Urothelium cell line (cell line): ENCODE measurements at regions not wholly inside any gene's neighbourhood (a gene's known extent, or its start where the extent isn't known, plus 50 kb on each side); places are given as distances from the start of the nearest gene placed in this dataset.
"Not testable (repeated sequence)": the region's sequence is repeated elsewhere in the genome, so short reads cannot be mapped to it uniquely, and the experiment has no call there.

Experiments
- DNase-seq: peaks from one replicate; pipeline ENCODE4 v3.0.0; 2011; ENCODE audit warnings: low spot score, mixed read lengths
- FAIRE-seq: peaks from 2 replicates; lab custom pipeline; 2011; peaks lifted over from hg19 to GRCh38; lab: Jason Lieb, UNC

DNA sequence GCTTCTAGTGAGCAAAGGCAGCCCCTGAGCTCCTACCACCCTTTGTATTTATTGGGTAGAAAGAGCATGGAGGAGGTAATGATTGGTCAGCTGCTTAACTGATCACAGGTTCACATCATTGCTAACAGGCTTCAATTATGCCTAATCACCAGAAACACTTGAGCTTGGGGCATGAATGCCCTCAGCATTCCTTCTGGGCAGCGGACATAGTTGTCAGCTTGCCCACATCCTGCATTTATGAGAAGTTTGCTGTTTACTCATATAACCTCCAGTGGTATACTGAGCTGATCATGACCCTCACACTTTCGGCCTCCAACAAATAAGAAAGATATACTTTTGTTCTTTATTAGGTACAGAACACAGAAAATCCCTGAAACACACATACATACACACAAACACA lies 140.3 kb upstream of the ODAD2 start:
- DNase-seq = peak; percentile 24
- peak; percentile 69 for FAIRE-seq

DNA sequence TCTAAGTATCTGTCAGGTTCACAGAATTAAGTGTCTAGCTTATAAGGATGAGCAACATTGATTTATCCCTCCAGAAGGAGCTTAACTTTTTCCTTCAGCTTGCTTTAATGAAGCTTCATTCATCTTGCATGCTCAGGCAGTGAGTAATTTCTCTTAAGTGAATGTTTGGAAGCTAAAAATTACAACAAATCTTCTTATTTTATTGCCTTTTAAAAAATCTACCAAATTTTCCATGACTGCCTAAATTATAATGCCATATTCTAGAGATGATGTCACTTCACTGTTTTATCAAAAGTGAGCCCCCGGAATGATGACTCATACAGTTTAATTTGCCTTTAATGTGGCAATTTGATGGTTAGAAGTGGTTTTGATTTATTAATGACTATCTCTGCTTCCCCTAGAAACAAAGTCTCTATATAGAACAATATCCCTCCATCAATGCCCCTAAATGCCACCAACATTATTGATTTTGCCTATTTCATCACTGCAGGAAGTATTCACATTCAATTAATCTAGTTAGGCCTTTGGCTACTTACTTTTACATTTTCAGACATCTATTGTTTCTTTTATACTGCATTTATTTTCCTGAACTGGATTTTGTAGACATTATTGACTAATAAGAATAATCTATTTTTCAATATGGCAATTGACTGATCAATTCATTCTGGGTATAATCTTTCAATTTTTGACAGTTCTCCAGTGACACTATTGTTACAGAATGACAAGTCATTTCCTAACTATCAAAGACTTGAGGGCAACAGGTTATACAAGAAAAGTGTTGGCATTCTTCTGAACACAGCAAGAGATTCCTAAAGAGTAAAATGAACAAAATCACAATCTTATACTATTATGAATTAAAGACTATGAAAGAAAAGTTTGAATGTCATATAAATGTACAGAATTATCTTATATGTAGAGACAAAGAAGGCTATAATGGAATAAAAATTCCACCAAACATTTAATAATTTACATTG lies 139.3 kb upstream of the ODAD2 start:
- peak; percentile 32 for DNase-seq
- no peak for FAIRE-seq

DNA sequence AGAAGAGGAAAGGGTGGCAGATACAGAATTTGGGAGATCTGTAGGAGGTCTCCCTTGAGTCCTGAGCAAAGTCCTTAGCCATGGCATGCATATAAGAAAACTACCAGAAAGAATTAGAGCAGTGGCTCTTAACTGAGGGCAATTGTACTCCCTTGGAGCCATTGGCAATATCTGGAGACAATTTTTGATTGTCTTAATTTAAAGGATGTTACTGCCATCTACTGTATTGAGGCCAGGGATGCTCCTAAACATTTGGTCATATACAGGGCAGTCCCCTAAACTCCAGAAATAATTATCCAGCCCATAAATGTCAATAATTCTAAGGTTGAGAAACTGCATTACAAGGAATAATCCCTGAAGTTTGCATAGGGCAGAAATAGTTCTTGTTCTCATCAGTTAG lies 136.4 kb upstream of the ODAD2 start:
- no peak for FAIRE-seq
- DNase-seq = no peak

DNA sequence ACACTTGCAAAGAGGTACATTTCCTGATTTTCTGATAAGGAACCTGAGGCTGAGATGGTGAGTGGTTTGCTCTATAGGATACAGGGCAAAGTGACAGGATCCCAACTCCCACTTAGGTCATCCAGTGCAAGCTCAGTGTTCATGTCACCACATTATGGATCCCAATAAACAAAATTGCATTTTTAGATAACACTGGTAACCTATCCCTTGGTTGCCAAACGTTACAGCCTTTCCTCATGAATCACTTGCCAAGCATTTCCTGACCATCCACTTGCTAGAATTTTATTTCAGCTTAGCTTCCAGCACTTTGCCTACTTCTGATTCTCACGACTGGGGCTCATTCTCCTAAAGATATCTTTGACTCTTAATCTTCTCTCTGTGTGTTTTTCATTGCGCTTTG lies 131.4 kb upstream of the ODAD2 start:
- DNase-seq (peak; percentile 39), FAIRE-seq (peak; percentile 62)

DNA sequence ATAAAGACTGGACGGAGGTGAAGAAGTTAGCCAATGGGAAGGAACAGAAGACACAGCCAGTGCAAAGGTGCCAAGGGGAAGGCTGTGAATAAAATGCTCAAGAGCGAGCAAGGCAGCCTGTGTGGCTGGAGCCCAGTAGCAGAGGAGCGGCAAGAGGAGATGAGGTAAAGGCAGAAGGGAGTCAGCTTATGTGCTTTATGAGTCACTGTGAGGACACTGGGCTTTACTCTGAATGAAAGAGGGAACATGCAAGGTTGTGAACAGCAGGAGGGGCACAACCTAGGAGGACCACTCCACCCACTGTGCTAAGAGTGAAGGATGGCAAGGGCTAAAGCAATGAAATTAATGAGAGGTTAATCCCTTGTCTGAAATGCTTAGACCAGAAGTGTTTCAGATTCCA lies 129.0 kb upstream of the ODAD2 start:
- DNase-seq (no peak), FAIRE-seq (no peak)

DNA sequence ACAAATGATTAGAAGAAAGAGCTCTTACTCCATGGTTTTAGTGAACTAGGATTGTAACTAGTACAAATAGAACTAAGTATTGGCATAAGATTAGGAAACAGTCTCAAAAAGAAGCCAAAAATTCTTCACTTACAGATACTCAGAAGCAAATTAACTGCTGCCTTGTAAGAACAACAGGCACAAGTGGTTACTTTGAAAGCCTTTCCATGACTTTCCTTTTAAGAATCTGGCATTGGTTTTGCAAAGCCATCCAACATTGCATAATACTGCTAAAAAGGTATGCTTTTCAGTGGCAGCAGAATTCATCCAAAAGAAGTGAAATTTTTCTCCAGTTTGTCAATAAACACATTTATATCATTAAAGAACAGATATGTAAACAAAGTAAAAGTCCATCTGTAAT lies 126.8 kb upstream of the ODAD2 start:
- DNase-seq (no peak), FAIRE-seq (no peak)

DNA sequence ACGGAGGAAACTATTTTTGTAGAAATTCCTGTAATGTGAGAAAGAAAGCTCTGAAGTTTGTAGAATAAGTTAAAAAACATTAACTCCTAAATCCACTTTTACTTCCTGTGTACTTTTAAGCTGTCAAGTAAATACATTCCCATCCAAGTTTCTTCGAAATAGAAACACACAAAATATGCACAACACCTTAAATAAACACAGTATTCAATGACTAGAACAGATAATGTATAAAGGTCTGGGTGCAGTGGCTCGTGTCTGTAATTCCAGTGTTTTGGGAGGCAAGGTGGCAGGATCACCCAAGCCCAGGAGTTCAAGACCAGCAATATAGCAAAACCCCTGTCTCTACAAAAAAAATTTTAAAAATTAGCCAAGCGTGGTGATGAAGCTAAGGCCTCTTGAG lies 121.9 kb upstream of the ODAD2 start:
- no peak for DNase-seq
- FAIRE-seq = no peak

DNA sequence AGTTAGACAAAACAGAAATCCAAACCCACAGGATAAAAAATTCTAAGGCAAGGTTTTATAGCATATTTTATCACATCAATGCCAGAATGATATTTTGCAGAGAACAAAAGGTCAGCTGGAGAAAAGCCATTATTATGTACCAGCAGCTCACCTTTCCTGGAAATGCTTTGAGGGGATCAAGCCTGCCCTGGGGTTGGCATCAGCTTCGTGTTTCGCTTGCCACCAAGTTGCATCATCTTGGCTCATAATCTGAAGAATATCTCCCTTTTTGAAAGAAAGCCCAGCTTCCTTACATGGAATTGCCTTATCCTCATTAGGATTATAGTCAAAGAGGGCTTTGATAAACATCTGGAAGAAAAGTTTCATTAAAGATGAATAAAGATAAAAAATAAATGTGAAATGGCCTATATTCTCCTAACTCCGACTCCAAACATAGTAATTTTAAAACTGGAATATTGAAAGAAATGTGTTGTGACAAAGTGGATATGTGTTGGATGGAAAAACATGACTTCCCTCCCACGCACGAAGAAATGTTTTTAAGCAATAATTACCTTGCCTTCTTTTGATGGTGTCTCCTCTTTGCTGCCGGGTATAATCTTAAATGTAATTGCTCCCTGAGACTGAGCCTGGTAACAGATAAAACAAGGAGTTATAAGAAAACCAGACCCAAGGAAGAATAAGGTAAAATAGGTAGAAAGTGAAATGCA lies 121.3 kb upstream of the ODAD2 start:
- no peak for FAIRE-seq

DNA sequence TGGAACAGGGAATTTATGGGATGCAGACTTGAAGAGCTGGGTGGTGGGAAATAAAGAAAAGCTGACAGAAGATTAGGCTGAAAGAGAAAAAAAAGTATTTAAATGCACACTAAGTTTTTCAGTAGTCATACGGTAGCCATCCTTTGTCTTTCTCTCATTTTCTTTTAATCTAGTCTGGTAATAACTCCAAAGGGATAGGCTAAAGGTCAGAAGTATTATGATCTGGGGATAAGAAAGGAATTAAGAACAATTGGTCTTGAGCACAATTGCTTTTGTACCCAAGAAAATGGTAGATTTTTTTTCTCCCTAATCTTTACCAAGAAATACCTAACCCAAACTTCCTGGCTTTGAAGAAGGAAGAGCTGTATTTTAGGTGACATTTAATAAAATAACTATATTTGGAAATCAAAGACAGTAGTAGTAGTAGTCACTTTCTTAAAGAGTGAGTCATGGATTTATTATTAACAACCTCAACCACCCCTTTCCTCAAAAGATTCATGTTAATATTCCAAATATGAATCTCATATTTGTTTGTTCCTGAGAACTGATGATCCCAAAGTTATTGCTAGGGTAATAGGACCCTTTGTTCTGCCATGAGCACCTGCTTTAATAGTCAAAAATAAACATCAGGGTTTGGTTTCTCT lies 120.2 kb upstream of the ODAD2 start:
- DNase-seq = no peak
- FAIRE-seq = no peak

More for the DNA sequence above, 121.3 kb upstream of the ODAD2 start:
- DNase-seq = no peak

DNA sequence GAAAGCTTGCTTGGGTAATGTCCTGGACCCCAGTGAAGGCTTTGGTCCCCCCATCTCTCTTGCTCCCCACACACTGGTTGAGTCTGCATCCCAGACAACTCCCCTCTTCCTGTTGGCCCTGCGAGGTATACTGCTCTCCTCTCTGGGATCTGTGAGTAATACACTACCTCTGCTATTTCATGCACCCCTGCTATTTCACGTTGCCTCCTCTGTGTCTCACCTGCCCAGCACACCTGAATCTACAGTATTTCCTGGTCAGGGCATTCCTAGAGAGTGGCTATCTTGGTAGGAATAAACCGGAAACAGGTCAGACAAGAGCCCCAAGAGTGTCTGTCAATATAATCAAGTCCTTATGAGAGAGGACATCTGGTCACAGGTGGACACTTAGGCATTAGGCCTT lies 114.3 kb upstream of the ODAD2 start:
- FAIRE-seq (no peak), DNase-seq (no peak)

DNA sequence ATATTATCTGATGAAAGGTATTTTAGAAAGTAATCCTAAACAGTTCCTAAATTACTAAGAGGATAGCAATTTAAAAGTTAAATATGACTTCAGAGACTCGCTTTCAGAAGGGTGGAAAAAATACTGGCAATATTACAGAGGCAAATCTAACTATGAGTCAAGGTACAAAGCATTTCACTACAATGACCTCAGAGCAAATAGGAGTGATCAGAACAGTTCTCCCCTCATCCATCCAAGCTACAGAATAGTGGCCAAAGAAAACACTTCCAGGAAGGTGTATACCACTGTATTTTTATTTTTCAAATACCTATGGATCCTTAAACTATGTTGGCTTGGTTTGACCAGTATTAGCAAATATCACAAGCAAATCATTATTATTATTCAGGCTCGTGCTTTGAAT lies 112.8 kb upstream of the ODAD2 start:
- DNase-seq (no peak), FAIRE-seq (no peak)

DNA sequence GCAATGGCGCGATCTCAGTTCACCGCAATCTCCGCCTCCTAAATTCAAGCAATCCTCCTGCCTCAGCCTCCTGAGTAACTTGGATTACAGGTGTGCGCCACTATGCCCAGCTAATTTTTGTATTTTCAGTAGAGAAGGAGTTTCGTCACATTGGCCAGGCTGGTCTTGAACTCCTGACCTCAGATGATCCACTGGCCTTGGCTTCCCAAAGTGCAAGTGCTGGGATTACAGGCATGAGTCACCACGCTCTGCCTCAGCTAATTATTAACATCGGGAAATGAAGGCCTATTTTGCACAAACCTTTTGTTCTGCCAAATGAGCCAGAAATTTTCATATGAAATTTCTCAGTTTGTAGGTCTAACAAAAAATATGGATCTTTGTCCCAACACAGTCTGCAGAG lies 106.7 kb upstream of the ODAD2 start:
- DNase-seq (no peak), FAIRE-seq (no peak)

DNA sequence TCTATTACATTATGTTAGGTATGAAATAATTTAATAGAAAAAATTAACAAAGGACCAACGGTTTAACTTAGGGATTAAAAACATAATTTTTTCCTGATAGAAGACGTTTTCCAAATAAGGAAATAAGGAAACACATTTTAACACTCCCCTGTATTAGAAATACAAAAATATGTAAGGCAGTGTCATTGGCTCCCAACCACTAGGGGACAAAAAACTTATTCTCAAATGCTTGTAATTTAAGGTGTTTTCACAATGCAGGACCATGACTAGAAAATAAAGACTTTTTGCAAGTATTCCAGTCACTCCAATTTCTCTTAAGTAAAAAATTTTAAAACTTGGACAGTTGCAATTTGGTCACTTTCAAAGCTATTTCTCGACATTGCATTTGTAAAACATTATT lies 98.8 kb upstream of the ODAD2 start:
- FAIRE-seq (no peak), DNase-seq (no peak)

DNA sequence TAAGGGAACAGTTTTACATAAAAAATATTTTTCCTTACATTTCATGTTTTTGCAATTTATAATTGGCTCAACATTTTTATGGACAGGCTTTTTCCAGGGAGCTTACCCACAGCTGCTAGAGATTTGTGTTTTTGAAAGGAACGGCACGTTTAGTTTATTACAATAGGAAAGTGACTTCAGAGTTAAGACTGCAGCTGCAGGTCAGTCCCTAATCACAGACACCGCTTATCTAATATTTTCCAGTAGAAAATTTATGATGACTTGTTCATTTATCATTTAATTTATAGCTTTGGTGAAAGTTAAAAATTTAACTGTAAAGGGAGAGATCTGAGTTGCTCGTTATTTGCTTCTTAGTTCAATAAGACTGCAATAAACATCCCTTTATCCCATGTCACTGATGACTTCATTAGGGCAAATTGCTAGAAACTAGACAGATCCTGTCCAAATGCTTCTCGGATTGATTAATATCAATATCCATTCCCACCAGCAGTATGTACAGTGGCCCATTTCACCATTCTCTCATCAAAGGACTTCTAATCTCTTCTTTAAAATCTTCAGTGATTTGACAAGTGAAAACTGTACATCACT lies 97.0 kb upstream of the ODAD2 start:
- no peak for FAIRE-seq
- DNase-seq = no peak

DNA sequence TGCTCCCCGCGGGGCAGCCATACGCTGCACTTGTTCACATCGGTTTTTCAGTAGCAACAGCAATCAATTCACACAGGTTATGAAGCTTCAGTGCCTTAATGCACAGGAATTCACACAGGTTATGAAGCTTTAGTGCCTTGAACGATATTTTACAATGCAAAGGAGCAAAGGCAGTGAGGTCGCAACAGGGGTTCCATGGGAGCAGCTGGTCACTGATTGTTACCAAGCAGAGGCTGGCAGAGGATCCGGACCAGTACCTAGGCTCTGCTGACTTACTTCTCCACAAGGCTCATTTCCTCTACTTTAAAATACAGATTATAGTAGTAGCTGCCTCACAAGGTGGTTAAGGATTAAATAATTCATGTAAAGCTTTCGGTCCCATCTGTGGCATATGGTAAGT lies 95.2 kb upstream of the ODAD2 start:
- DNase-seq (no peak), FAIRE-seq (peak; percentile 32)

DNA sequence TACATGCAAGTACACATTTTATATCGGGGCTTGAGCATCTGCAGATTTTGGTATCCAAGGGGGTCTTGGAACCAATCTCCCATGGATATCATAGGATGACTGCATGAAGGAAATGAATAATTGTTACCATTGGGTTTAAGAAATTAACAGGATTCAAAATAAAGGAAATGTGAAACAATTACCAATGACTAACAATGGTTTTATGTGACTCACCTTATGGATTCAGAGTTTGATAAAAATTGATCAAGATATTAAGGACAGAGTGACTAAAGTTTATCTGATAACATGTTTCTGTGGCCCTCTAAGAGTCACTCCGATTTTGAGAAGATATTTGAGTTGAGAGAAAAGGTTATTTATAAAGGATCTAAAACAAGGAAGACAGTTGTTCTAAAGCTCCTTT lies 93.0 kb upstream of the ODAD2 start:
- no peak for FAIRE-seq
- DNase-seq = no peak

DNA sequence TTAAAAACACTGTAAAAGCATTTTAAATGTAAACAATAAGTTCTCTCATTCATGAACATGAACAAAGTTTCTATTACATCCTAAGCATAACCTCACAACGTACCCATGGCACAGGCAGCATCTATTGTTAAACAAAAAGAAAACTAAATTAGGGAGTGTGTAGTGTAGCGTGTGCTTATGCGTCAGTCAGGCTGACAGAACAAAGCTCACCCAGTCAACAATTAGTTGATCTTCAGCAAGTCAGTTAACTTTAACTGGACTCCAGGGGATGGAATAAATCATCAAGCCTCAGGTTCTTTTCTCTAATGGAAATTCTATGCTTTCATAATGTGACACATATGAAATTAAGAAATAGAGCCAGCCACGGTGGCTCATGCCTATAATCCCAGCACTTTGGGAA lies 91.6 kb upstream of the ODAD2 start:
- no peak for FAIRE-seq
- no peak for DNase-seq

DNA sequence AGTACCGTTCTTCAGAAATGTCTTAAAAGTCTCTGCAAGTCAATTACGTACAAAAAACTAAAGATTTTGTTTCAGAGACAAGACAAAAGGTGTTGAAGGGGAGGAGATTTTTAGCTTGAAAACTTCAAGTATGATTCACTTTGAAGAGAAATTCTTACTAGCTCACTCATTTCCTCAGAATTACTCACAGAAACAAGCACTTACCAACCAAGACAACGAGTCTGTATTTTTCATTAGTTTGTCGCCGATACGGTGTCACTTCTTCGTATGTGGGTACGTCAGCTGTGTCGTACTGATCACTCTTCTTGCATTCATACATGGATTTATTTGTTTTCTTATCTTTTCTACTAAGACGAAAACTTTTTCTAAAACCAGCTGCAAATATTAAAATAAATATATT lies 90.6 kb upstream of the ODAD2 start:
- FAIRE-seq = peak; percentile 58
- peak; percentile 46 for DNase-seq

DNA sequence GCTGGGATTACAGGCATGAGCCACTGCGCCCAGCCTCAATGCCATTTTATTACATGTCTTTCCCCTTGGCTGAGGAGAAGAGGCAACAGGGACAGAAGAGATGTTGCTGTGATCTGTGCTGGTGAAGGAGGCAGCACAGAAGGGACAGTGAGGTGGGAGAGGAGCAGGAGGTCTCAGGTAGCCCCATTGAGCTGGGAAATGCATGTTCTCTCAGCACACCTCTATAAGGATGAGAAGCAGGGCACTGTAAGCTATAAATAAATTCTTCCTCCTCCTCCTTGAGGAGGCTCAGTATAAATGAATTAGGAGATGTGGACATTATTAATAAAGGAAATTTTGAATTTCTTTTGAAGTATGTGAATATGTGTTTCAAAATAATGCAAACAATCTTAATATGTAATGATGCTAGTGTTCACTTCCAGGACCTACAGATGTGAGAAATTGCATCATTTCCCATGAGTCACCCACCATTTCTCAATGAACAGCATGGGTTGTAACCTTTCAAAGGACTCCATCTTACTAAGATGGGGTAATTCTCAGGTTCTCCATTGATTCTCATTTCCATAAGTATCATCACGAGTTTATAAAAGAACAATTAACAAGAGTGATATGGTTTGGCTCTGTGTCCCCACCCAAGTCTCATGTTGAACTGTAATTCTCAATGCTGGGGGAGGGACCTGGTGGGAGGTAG lies 88.9 kb upstream of the ODAD2 start:
- FAIRE-seq (no peak), DNase-seq (peak; percentile 42)

DNA sequence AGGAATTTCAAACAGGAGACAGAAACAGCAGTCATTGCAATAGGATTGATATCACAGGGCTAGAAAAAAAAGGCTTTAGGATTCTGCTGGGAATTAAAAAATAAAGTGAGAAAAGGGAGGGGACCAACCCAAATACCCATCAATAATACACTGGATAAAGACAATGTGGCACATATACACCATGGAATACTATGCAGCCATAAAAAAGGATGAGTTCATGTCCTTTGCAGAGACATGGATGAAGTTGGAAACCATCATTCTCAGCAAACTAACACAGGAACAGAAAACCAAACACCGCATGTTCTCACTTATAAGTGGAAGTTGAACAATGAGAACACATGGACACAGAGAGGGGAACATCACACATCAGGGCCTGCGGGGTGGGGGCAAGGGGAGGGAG lies 86.9 kb upstream of the ODAD2 start:
- not testable (repeated sequence) for FAIRE-seq

DNA sequence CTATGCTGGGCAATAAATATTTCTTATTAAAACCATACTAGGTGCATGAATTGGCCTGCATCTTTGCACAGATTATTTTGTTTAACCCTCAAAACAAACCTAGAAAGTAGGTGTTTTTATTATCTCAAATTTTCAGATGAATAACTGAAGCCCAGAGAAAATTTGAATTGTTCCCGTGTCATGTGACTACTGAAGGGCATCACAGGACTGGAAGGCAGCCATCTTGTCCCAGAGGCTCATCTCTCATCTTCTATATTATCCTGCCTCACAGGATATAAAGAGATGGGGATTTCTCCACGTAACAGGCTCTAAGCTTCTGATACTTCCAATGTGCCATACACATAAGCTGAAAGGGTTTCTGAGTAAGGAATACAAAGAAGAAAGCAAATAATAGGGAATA lies 84.0 kb upstream of the ODAD2 start:
- DNase-seq (no peak), FAIRE-seq (no peak)

More for the DNA sequence above, 86.9 kb upstream of the ODAD2 start:
- not testable (repeated sequence) for DNase-seq
